ENCODE measurements at regions not wholly inside any gene's neighbourhood (a gene's known extent, or its start where the extent isn't known, plus 50 kb on each side); places are given as distances from the start of the nearest gene placed in this dataset.
"Not testable (repeated sequence)": the region's sequence is repeated elsewhere in the genome, so short reads cannot be mapped to it uniquely, and the experiment has no call there.

DNA sequence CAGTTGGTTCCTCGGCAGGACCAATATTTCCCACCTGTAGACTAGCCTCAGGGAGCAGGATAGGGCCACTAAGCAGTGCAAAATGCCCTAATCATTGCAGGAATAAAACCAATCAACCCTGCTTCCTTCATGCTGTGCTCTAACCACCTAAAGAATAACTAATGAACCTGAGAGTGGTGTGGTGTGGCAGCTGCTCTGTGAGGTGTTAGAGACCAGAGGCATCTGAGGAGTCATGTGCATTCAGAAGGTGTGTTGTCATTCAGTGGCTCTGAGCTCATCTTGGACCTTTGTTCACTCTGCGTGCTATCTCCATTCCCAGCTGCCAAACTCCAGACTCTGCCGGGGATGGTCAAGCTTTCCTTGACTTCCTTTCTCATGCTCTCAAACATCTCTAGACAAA lies 136.7 kb upstream of the EGLN3 start:
- TF ChIP-seq GATA1 (IDR thresholded peaks at IDR 0.05; ENCODE audit: low read depth, low read length), result no peak
- no peak for TF ChIP-seq POLR2A (IDR thresholded peaks at IDR 0.05; ENCODE audit: low read length)
- no peak for DNase-seq

GRCh38 chr14:34086223-34086757 lies 135.4 kb upstream of the EGLN3 start:
- no peak for DNase-seq
- TF ChIP-seq GATA1 (IDR thresholded peaks at IDR 0.05; ENCODE audit: low read depth, low read length), result no peak
- TF ChIP-seq POLR2A (IDR thresholded peaks at IDR 0.05; ENCODE audit: low read length), result no peak

- DNase-seq, result no peak
- TF ChIP-seq GATA1 (IDR thresholded peaks at IDR 0.05; ENCODE audit: low read depth, low read length), result no peak
- no peak for TF ChIP-seq POLR2A (IDR thresholded peaks at IDR 0.05; ENCODE audit: low read length)
Observed at GRCh38 chr14:34085695-34086094, 134.8 kb upstream of the EGLN3 start.

DNA sequence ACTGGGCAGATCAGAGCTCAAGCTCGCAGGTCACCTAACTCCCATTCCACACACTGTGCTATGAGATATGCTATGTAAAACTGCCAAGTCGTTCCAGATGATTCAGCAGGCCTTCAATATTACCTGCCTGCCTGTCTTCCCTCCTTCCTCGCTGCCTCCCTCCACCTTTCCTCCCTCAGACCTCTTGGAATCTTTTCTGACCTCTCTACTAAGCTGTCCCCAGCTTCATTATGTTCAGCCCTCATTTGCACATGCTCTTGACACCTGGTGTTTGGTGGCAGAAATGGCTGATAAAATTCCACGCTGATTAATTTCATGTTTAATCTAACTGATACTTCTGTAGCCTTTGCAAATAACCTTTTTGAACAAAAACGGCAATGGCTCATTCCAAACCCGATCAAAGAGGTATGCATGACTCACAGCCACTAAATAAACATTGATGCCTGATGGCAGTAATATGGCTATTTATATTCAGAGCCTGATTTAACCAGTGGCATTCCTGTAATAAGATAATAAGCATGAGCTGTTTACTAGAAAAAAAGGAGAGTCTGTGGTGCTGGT lies 130.8 kb upstream of the EGLN3 start:
- TF ChIP-seq GATA1 (IDR thresholded peaks at IDR 0.05; ENCODE audit: low read depth, low read length) (no peak), POLR2A (IDR thresholded peaks at IDR 0.05; ENCODE audit: low read length) (no peak)
- no peak for DNase-seq

GRCh38 chr14:34081101-34081575 lies 130.3 kb upstream of the EGLN3 start:
- DNase-seq, result no peak
- TF ChIP-seq POLR2A (IDR thresholded peaks at IDR 0.05; ENCODE audit: low read length), result no peak
- no peak for TF ChIP-seq GATA1 (IDR thresholded peaks at IDR 0.05; ENCODE audit: low read depth, low read length)

- DNase-seq, result not testable (repeated sequence)
Observed at GRCh38 chr14:34079643-34080042, 128.8 kb upstream of the EGLN3 start.

DNA sequence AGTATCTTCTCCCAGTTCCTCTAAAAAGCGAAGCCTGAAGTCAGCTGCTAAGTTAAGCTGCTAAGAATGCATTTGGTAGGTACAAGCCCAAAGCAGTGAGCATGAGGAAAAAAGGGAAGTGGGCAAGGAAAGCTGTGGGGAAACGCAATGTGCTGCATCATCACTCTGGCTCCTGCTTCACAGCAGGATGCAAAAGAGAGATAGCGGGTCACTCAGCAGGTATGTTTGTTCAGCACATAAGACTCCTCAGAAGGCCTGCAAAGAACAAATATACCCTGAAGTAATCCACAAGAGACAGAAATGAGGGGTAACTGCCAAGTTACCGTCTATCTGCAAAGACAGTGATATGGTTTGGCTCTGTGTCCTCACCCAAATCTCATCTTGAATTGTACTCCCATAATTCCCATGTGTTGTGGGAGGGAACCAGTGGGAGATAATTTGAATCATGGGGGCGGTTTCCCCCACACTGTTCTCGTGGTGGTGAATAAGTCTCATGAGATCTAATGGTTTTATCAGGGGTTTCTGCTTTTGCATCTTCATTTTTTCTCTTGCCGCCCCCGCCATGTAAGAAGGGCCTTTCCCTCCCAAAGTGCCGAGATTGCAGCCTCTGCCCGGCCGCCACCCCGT lies 127.4 kb upstream of the EGLN3 start:
- TF ChIP-seq GATA1 (IDR thresholded peaks at IDR 0.05; ENCODE audit: low read depth, low read length), result no peak
- no peak for TF ChIP-seq POLR2A (IDR thresholded peaks at IDR 0.05; ENCODE audit: low read length)
- DNase-seq, result no peak

DNA sequence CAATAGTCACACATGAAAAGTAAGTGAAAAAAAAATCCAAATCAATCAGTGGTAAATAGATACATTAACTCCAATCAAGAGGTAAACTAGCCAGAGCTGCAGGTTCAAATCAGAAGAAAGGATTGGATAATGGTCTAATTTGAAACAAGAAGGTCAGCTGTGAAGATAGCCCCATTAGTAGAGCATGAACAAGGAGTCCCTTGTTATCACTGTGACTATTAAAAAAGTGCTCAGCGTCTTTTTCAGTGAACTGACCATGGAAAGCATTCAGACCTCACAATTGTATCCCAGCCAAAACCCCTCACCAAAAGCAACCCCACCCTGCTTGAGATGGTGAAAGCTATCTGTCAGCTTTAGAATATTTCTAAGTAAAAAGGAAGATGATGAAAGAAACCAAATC lies 125.0 kb upstream of the EGLN3 start:
- TF ChIP-seq GATA1 (IDR thresholded peaks at IDR 0.05; ENCODE audit: low read depth, low read length) (no peak), POLR2A (IDR thresholded peaks at IDR 0.05; ENCODE audit: low read length) (no peak)
- DNase-seq, result no peak

DNA sequence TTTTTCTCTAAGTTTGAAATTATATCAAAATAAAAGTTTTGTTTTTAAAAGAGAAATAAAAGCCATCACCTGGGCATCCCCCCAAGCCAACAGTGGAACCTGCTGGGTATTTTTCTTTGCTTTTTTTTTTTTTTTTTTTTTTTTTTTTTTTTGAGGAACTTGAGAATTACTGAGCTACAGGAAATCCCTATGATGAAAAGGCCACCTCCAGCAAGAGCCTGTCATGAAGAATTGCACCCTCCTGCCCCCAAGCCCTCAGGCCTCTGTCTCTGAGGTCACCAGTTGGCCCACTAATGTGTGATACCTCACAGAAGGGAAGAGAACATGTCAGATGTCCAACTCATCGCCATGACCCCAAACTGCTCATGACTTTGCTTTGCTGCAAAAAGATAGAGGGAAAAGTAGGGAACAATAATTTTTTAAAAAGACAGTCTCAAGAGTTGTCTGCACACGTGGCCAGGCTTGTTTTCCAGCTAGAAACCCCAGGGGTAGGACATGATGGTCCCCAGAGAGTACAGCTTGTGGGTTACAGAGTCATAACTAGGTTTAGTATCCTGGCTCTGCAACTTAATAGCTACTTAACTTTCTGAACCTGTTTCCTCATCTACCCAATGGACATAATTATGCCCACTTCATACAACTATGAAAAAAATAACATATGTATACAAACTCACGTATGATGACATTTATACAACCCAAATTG lies 124.3 kb upstream of the EGLN3 start:
- TF ChIP-seq GATA1 (IDR thresholded peaks at IDR 0.05; ENCODE audit: low read depth, low read length), result no peak
- no peak for TF ChIP-seq POLR2A (IDR thresholded peaks at IDR 0.05; ENCODE audit: low read length)
- DNase-seq, result no peak

GRCh38 chr14:34072921-34073320 lies 122.0 kb upstream of the EGLN3 start:
- no peak for TF ChIP-seq GATA1 (IDR thresholded peaks at IDR 0.05; ENCODE audit: low read depth, low read length)
- no peak for DNase-seq

DNA sequence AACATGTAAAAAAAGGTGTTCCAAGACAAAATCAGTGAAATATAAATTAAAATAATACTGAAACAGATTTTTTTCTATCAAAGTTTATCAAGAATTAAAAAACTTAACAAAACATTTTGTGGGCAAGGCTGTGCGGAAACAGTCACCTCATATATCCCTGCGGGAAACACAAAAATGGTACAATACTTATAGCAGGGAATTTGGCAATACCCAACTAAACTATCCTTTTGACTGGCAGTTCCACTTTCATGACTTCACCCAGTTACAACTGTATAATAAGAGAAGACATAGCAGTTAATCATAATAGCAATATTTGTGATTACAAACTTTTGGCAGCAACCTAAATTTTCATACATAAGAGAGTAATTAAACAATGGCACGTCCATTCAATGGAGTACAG lies 121.5 kb upstream of the EGLN3 start:
- no peak for DNase-seq
- no peak for TF ChIP-seq POLR2A (IDR thresholded peaks at IDR 0.05; ENCODE audit: low read length)
- TF ChIP-seq GATA1 (IDR thresholded peaks at IDR 0.05; ENCODE audit: low read depth, low read length), result no peak

GRCh38 chr14:34070917-34071407 lies 120.1 kb upstream of the EGLN3 start:
- TF ChIP-seq POLR2A (IDR thresholded peaks at IDR 0.05; ENCODE audit: low read length) (no peak), GATA1 (IDR thresholded peaks at IDR 0.05; ENCODE audit: low read depth, low read length) (no peak)
- no peak for DNase-seq

DNA sequence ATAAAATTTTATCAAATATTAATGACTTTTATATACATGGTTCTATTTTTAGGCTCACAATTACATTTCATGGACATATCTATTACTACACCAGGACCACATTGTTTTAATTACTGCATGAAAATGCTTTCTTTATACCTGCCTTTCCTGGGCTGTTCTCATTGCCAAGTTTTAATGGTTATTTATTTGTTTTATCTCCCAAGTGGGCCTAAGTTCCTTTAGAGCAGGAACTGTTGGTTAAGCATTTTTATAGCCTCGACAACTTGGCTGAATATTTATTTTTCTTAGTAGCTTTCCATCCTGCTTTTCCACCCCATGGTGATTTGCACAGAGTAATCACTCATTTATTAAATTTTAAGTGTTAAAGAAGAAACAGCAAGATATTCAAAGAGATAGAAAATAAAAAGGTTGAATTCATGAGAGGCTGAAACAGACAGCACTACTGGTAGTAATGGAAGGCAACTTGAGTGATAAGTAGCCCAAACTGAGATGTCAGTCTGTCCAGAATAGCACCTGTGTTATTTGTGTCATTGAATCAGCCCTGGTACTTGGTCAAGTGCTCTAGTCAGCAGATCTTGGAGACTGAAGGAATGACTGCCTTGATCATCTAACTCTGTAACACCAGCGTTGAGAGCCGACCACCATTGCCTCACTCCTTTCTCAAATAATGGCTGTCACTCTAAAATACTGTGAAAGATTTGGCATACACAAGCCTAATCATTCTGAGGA lies 119.1 kb upstream of the EGLN3 start:
- no peak for DNase-seq
- TF ChIP-seq POLR2A (IDR thresholded peaks at IDR 0.05; ENCODE audit: low read length), result no peak
- no peak for TF ChIP-seq GATA1 (IDR thresholded peaks at IDR 0.05; ENCODE audit: low read depth, low read length)

DNA sequence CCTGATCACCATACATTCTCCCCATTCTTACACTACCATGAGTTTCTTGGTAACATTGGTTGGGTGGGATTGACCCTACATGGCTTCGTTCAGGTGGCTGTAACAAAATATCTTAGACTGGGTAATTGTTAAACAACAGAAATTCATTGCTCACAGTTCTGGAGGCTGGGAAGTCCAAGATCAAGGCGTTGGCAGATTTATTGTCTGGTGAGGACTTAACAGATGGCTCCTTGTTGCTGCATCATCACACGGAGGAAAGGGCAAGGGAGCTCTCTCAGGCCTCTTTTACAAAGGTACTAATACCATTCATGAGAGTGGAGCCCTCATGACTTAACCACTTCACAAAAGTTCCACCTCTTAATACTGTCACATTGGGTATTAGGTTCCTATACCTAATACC lies 116.7 kb upstream of the EGLN3 start:
- TF ChIP-seq GATA1 (IDR thresholded peaks at IDR 0.05; ENCODE audit: low read depth, low read length) (no peak), POLR2A (IDR thresholded peaks at IDR 0.05; ENCODE audit: low read length) (no peak)
- DNase-seq, result no peak
